ENCODE measurements at regions not wholly inside any gene's neighbourhood (a gene's known extent, or its start where the extent isn't known, plus 50 kb on each side); places are given as distances from the start of the nearest gene placed in this dataset.

DNA sequence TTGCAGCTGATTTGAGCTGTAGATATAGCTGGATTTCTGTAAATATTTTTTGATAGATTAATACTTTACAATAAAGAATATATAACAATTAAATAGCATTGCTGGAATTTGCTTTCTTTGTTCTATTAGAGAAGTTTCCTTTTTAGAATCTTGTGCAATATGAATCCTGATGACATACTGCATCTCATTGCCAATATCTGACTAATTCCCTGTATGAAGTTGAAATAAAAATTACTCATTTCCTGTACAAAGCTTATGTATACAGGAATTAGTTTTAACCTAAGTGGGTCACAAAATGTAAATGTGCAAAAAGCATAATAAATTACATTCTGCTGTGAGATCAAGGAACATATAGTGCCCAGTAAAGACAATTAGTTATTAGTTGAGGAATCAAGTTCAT is 72.8 kb upstream of the TMEFF2 start:
- no peak for TF ChIP-seq EP300 (IDR thresholded peaks at IDR 0.05)
- TF ChIP-seq, protein P1, sequence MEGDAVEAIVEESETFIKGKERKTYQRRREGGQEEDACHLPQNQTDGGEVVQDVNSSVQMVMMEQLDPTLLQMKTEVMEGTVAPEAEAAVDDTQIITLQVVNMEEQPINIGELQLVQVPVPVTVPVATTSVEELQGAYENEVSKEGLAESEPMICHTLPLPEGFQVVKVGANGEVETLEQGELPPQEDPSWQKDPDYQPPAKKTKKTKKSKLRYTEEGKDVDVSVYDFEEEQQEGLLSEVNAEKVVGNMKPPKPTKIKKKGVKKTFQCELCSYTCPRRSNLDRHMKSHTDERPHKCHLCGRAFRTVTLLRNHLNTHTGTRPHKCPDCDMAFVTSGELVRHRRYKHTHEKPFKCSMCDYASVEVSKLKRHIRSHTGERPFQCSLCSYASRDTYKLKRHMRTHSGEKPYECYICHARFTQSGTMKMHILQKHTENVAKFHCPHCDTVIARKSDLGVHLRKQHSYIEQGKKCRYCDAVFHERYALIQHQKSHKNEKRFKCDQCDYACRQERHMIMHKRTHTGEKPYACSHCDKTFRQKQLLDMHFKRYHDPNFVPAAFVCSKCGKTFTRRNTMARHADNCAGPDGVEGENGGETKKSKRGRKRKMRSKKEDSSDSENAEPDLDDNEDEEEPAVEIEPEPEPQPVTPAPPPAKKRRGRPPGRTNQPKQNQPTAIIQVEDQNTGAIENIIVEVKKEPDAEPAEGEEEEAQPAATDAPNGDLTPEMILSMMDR (IDR thresholded peaks at IDR 0.05): no peak
- TF ChIP-seq POLR2A (IDR thresholded peaks at IDR 0.05): no peak

Measured in stomach (tissue), 4 donors.